ENCODE measurements at regions not wholly inside any gene's neighbourhood (a gene's known extent, or its start where the extent isn't known, plus 50 kb on each side); places are given as distances from the start of the nearest gene placed in this dataset.

DNA sequence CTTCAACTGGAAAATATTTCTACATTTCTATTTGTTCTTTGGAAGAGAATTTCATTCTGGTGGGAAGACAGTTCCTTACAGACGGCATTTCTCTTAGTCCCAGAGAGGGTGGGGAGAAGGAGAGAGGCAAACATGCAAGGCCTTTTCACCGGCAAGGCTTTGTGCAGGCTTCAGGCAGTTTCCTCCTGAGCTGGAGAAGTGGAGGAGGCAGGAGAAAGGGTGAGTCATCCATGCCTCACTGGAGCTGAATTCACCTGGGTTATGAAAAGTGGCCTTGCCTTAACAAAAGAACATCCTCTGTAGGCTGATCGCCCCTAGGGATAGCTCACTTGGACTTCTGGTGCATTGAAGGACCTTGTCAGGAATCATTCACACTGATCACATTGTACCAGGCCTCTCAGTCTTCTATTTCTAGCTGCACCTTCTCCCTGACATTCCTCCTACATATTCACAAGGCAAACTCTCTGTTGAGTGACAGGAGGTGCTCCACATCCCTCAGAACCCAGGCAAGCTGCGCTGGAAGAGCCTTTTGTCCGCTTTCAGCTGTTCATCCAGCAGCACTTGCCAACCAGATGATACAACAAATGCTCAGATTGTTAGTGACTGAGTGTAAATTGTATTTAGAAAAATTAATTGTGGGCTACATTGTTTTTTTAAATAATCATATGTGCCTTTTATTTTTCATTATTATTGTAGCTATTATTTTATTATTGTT is 796.1 kb downstream of the DCDC2C start:
- DNase-seq (ENCODE audit: low read depth): no peak

DNA sequence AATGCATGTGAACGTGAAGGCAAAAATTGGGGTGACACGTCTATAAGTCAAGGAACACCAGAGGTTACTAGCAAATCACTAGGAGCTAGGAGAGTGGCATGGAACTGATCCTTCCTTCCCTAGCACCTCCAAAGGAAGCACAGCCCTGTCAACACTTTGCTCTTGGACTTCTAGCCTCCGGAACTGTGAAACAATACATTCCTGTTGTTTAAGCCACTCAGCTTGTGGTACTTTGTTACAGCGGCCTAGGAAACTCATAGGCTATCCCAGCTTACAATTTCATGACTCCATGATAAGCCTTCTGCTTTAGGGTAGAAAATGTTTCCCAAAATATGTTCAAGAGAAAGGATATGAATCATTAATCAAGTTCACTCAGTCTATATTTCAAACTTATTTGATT is 798.1 kb downstream of the DCDC2C start:
- DNase-seq (ENCODE audit: low read depth): no peak

DNA sequence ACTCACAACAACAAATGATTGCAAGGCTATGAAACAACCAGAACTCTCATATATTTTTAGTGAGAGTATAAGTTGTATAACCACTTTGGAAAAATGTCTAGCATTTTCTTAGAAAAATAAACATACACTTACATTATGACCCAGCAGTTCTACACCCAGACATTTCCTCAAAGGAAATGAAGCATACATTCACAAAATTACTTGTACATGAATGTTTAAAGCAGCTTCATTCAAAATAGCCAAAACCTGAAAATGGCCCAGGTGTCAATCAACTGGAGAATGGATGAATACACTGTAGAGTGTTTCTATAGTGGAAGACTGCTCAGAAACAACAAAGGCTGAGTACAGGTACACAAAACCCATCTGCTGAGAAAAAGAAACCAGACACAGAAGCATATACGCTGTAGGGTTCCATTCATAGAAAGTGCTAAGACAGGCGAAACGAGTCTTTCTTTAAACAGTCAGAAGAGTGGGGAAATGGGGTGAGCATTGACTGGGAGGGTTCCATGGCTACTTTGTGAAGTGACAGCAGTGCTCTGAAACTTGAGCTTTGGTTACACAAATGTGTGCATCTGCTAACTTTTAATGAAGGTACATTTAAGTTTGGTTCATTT is 799.0 kb downstream of the DCDC2C start:
- DNase-seq (ENCODE audit: low read depth): no peak

DNA sequence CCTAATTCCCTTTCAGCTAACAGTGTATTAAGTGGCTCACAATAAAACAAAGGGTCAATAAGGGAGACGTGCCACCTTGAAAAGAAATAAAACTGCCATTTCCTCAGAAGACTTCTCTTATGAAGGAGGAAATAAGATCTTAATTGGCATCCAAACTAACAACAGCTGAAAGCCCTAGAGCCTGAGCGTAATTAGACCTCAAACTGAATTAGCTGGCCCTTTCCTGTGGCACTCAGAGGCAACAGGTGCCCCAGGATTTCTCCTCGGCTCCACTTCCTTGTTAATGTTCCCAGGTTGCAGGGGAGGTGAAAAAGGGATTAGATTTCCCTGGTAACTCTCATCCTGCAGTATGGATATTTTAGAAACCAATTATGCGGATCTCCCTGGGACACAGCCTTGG is 804.3 kb downstream of the DCDC2C start:
- no peak for DNase-seq (ENCODE audit: low read depth)

- no peak for DNase-seq (ENCODE audit: low read depth)
These were observed 812.7 kb downstream of the DCDC2C start for GRCh38 chr2:4515871-4516761.

GRCh38 chr2:4518596-4518995 is 815.2 kb downstream of the DCDC2C start:
- no peak for DNase-seq (ENCODE audit: low read depth)

GRCh38 chr2:4522498-4523421 is 819.4 kb downstream of the DCDC2C start:
- no peak for DNase-seq (ENCODE audit: low read depth)

- DNase-seq (ENCODE audit: low read depth): no peak
These were observed 824.0 kb downstream of the DCDC2C start for GRCh38 chr2:4527416-4527815.

- DNase-seq (ENCODE audit: low read depth): no peak
These were observed 824.9 kb downstream of the DCDC2C start for GRCh38 chr2:4528246-4528645.

- DNase-seq (ENCODE audit: low read depth): no peak
These were observed 825.4 kb downstream of the DCDC2C start for GRCh38 chr2:4528773-4529172.

- DNase-seq (ENCODE audit: low read depth): no peak
These were observed 826.4 kb downstream of the DCDC2C start for GRCh38 chr2:4529738-4530137.

GRCh38 chr2:4530231-4530630 is 826.9 kb downstream of the DCDC2C start:
- DNase-seq (ENCODE audit: low read depth): no peak

- no peak for DNase-seq (ENCODE audit: low read depth)
These were observed 830.4 kb downstream of the DCDC2C start for GRCh38 chr2:4533806-4534205.

GRCh38 chr2:4539121-4539520 is 835.7 kb downstream of the DCDC2C start:
- DNase-seq (ENCODE audit: low read depth): no peak

- DNase-seq (ENCODE audit: low read depth): no peak
These were observed 846.4 kb downstream of the DCDC2C start for GRCh38 chr2:4549666-4550210.

GRCh38 chr2:4551691-4552474 is 848.5 kb downstream of the DCDC2C start:
- DNase-seq (ENCODE audit: low read depth): no peak

DNA sequence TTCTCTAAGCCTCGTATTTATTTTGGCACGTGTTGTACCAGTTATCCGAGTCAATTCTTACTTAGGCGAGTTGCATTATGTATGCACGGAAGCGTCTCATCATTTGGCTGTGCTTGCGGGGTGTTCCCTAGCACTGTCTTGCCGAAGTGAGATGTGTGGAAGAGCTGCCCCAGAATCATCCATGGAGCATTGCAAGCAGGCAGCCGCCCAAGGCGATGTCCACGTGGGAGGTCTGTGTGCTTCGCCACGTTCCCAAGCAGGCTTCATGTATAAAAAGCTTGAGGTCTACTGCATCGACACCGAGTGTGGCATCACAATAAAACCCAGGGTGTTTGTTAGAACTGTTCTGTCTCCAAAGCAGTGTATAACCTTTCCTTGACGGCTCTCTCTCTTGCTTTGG is 849.9 kb downstream of the DCDC2C start:
- DNase-seq (ENCODE audit: low read depth): no peak

GRCh38 chr2:4556135-4556896 is 852.9 kb downstream of the DCDC2C start:
- DNase-seq (ENCODE audit: low read depth): no peak

DNA sequence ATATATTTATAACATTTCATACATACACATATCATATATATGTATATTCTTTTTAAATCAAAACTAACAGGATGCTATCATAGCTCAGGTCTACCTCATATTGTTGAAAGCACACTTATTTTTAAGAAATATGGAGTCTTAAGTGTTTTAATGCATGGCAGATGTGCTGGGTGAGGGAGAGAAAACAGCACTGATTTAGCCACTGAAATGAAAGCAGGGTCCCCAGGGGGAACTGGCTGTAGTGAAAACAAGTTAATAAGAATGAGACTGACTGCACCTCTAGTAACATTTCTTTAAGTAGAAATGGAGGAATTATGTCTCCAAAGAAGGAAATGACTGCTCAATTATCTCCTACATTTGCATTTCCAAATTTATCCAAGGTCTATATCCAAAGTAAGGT is 857.8 kb downstream of the DCDC2C start:
- DNase-seq (ENCODE audit: low read depth): no peak

DNA sequence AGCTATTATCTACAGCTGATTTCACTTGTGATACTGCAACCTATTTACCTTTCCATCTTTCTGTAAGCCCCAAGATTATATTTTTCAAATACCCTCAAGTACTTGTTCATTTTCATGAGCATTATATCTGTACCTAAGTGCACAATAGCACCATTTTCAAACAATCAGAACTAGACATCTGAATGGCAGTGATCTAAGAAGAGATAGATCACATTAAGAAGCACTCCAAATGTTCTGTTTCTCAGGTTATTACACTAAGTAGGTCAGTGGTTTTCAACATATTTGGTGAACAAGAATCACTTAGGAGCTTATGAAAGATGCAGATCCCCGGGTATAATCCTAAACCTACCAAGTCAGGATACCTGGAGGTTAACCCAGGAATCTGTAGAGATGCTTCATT is 872.7 kb downstream of the DCDC2C start:
- DNase-seq (ENCODE audit: low read depth): no peak
